RWPE2 (cell line): ENCODE measurements at regions not wholly inside any gene's neighbourhood (a gene's known extent, or its start where the extent isn't known, plus 50 kb on each side); places are given as distances from the start of the nearest gene placed in this dataset.
A peak's percentile ranks its signal among the peaks of the same experiment; 100 is the strongest.

Experiments used
- ATAC-seq: fragments of 200-7000 bp; cut with Tn5 transposase; 3 replicates; pipeline ENCODE4 v1.9.1; 2021; ENCODE audit warnings: low read depth
- DNase-seq: peaks from one replicate; pipeline ENCODE4 v3.0.0-alpha.2; 2020; ENCODE audit warnings: low spot score
- H3K27ac ChIP-seq: fragments of 450-650 bp; 2 replicates; pipeline ENCODE4 v1.5.1; 2017; ENCODE audit warnings: mild to moderate bottlenecking; ENCODE audit not compliant: poor library complexity, severe bottlenecking
- H3K27me3 ChIP-seq: fragments of 250-450 bp; sonication (Bioruptor Pico); 2 replicates; pipeline ENCODE4 v1.5.1; 2021; ENCODE audit warnings: mild to moderate bottlenecking, moderate library complexity; ENCODE audit not compliant: insufficient read depth, poor library complexity, severe bottlenecking
- H3K36me3 ChIP-seq: fragments of 250-450 bp; sonication (Bioruptor Pico); 2 replicates; pipeline ENCODE4 v1.5.1; 2020; ENCODE audit warnings: low read depth, mild to moderate bottlenecking, moderate library complexity
- H3K4me1 ChIP-seq: fragments of 250-450 bp; sonication (Bioruptor Pico); 2 replicates; pipeline ENCODE4 v1.5.1; 2021; ENCODE audit warnings: mild to moderate bottlenecking, moderate library complexity; ENCODE audit not compliant: insufficient read depth, poor library complexity, severe bottlenecking
- H3K4me3 ChIP-seq: fragments of 250-450 bp; sonication (Bioruptor Pico); 2 replicates; pipeline ENCODE4 v1.5.1; 2021; ENCODE audit warnings: mild to moderate bottlenecking, moderate library complexity; ENCODE audit not compliant: severe bottlenecking
- H3K9me3 ChIP-seq: fragments of 250-450 bp; sonication (Bioruptor Pico); 2 replicates; pipeline ENCODE4 v1.5.1; 2021; ENCODE audit warnings: mild to moderate bottlenecking, moderate library complexity; ENCODE audit not compliant: severe bottlenecking
- TF ChIP-seq, protein P1 (sequence below): fragments of 450-650 bp; IDR thresholded peaks from one replicate; pipeline ENCODE4 v1.5.1; 2017; ENCODE audit warnings: mild to moderate bottlenecking, moderate library complexity; ENCODE audit not compliant: poor library complexity, severe bottlenecking

DNA sequence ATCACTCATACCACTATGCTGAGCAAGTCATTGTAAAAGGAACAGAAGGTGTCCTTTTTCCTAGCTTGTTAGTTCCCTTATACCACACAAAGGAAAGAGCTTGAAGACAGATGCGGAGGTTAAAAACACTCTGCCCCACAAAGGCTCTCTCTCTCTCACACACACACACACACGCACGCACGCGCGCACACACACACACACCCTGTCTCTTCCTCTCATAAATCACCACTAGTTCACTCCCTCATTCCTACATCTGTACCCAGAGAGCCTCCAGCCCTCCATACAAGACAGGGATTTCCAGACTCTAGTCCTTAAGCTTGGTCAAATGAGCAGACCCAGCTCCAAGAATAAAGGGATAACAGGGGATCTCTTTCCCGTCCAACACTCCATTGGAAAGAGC is 120.1 kb upstream of the THBS1 start:
- Histone ChIP-seq H3K9me3 (no peaks in the 10 kb centered on the region), H3K4me1 (peaks cover 3% of the 10 kb centered on the region), H3K4me3 (no peak overlapping the region), H3K27me3 (no peaks in the 10 kb centered on the region), H3K27ac (no peak overlapping the region), H3K36me3 (no peaks in the 10 kb centered on the region)
- DNase-seq, result no peak
- no peak for ATAC-seq
- TF ChIP-seq, protein P1, sequence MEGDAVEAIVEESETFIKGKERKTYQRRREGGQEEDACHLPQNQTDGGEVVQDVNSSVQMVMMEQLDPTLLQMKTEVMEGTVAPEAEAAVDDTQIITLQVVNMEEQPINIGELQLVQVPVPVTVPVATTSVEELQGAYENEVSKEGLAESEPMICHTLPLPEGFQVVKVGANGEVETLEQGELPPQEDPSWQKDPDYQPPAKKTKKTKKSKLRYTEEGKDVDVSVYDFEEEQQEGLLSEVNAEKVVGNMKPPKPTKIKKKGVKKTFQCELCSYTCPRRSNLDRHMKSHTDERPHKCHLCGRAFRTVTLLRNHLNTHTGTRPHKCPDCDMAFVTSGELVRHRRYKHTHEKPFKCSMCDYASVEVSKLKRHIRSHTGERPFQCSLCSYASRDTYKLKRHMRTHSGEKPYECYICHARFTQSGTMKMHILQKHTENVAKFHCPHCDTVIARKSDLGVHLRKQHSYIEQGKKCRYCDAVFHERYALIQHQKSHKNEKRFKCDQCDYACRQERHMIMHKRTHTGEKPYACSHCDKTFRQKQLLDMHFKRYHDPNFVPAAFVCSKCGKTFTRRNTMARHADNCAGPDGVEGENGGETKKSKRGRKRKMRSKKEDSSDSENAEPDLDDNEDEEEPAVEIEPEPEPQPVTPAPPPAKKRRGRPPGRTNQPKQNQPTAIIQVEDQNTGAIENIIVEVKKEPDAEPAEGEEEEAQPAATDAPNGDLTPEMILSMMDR, result no peak

DNA sequence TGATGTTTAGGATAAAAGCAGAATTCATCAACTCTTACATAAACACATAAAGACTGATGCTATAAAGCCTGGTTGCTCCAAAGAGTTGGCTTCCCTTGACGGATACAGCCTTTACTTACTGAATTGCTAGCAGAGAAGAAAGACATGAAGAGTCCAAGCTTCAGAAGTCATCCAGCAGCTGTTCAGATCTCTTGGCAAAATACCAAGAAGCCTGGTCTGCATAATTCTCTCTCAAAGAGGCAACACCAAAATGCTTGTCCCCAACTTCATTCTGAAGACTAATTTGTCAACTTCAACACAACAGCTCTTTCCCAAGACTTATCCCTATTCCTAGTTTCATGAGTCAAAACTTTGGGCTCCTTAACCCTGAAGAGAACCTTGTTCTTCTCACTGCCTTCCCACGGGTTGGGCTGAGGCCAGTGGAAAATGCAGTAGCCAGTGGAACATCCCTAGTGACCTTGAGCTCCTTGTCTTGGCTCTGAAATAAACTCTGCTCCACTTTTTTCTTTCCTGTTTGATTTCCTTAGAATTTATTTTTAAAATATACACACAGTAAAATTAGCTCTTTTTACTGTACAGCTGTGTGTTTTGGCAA is 119.2 kb upstream of the THBS1 start:
- TF ChIP-seq, protein P1, result no peak
- Histone ChIP-seq H3K4me3 (no peak overlapping the region), H3K27me3 (no peaks in the 10 kb centered on the region), H3K36me3 (no peaks in the 10 kb centered on the region), H3K4me1 (peaks cover 3% of the 10 kb centered on the region), H3K27ac (no peak overlapping the region), H3K9me3 (no peaks in the 10 kb centered on the region)
- no peak for DNase-seq
- no peak for ATAC-seq

DNA sequence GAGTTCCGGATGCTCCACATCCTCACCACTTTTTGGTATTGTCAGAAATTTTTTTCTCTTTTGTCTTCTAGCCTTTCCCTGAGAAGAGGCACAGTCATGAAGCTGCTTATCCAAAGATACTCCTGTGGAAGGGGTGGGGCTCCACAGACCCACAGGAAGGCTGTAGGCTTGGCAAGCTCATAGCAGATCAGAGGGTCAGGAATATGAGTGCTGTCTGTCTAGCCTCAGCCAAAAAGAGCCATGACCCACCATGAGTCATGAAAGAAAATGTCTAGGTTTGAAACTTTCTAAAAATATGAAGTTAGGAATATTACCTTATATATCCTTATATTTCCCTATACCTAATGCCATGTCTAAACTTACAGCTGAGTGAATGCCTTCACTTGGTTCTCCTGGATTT is 118.2 kb upstream of the THBS1 start:
- H3K9me3 ChIP-seq, result no peaks in the 10 kb centered on the region
- peak overlapping the region; percentile 53 for H3K27ac ChIP-seq
- TF ChIP-seq, protein P1, result no peak
- H3K27me3 ChIP-seq, result no peaks in the 10 kb centered on the region
- H3K36me3 ChIP-seq, result no peaks in the 10 kb centered on the region
- ATAC-seq (peak; percentile 93), DNase-seq (no peak)
- peaks cover 3% of the 10 kb centered on the region for H3K4me1 ChIP-seq
- H3K4me3 ChIP-seq, result no peak overlapping the region

DNA sequence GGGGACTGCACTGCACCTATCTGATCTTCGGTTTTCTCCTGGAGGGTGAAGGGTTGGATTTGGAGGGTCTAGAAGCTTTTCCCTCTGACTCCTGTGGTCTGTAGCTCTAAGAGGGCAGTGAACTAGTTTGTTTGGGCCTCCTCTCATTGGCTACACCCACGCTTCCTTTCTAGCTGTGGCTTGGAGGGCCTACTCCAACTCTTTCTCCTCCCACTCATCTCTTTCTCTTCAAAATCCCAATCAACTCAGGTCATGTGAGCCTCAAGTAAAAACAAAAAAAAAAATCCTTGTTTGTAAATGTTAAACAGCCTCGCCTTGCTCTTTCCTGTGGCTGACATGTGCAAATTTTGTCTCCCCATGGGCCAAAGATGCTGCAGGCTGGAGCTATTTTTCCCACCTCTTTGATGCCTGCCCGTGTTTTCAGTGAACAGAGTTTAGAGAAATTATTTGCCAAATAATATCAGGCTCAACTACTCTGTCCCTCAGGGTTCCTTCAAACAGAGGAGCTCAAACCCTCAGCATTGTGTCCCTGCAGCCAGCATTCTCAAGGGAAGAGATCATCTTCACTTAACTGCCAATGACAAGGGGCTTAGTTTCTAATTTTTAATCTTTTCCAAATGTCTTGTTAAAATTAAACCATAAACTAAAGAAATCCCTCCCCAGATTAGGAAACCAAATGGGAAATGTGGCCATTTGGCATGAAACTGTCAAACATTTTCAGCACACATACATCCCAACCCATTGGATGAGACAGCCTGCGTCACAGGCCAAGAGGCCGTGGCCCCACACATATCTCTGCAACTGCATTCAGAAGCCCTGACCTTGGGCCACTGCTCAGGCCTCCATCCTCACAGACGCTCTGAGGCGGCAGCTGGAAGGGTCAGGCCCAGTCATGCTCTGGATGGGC is 114.8 kb upstream of the THBS1 start:
- TF ChIP-seq, protein P1, result no peak
- DNase-seq (no peak), ATAC-seq (no peak)
- H3K4me1 ChIP-seq, result peaks cover 3% of the 10 kb centered on the region
- no peaks in the 10 kb centered on the region for H3K36me3 ChIP-seq
- no peak overlapping the region for H3K27ac ChIP-seq
- no peaks in the 10 kb centered on the region for H3K27me3 ChIP-seq
- no peaks in the 10 kb centered on the region for H3K9me3 ChIP-seq
- H3K4me3 ChIP-seq, result no peak overlapping the region

DNA sequence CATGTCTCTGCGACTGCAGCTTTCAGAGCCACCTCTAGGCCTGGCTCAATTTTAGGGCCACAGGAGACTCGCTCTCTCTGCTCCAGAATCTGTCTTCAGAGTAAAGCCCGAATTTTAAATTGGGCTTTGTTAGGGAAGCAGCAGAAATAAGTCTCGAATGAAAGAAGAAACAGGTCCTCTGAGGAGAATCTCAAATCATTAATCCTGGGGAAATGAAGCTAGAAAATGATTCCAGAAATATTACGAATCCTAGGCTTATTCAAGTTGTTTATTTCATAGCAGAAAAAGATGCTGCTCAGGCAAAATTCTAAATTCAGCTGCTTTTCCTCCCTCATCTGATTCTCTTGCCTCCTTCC is 114.2 kb upstream of the THBS1 start:
- Histone ChIP-seq H3K27me3 (no peaks in the 10 kb centered on the region), H3K4me1 (peaks cover 3% of the 10 kb centered on the region), H3K27ac (no peak overlapping the region), H3K9me3 (no peaks in the 10 kb centered on the region), H3K4me3 (no peak overlapping the region), H3K36me3 (no peaks in the 10 kb centered on the region)
- no peak for ATAC-seq
- no peak for DNase-seq
- TF ChIP-seq, protein P1, result no peak
